T-cell (primary cell): ENCODE measurements at regions not wholly inside any gene's neighbourhood (a gene's known extent, or its start where the extent isn't known, plus 50 kb on each side); places are given as distances from the start of the nearest gene placed in this dataset.
"Not testable (repeated sequence)": the region's sequence is repeated elsewhere in the genome, so short reads cannot be mapped to it uniquely, and the experiment has no call there.

Experiments used
- ATAC-seq, 4 experiments: fragments of 200-7000 bp in 3 of 4; fragments of 150-1000 bp in 1 of 4; cut with Tn5 transposase; replicated peaks in 1 of 4; 1 replicate in 3 of 4; 2 replicates in 1 of 4; pipeline ENCODE4 v1.10.0; 2021; ENCODE audit warnings: moderate library complexity in 3 of 4, mild to moderate bottlenecking in 2 of 4, moderate number of reproducible peaks in 1 of 4
- CTCF ChIA-PET, 2 donors: fragments of 300-600 bp; sonication (Branson Sonifier 250); formaldehyde crosslinking; loops; one replicate each; lab custom pipeline; 2022; ENCODE audit warnings: antibody characterized with exemption in 2 of 2; lab: Charles Lee
- POLR2A ChIA-PET, 2 donors: fragments of 300-600 bp; sonication (Branson Sonifier 250); formaldehyde crosslinking; loops; one replicate each; lab custom pipeline; 2022; ENCODE audit warnings: antibody characterized with exemption in 2 of 2; lab: Charles Lee
- DNase-seq, 35 experiments: peaks; one replicate each; pipeline versions ENCODE4 v3.0.0 to v3.0.0-alpha.2; 2013 to 2023
- H3K27ac ChIP-seq: one replicate; pipeline ENCODE4 v1.5.1; 2013; ENCODE audit warnings: low read length
- H3K27me3 ChIP-seq, 2 experiments: replicated peaks in 1 of 2; 1 replicate in 1 of 2; 2 replicates in 1 of 2; pipeline versions ENCODE4 v1.6.1 to v1.7.0; 2013; ENCODE audit warnings: low read length in 1 of 2, mixed read lengths in 1 of 2; ENCODE audit not compliant: control insufficient read depth in 2 of 2, insufficient read depth in 2 of 2; ENCODE audit errors: extremely low read depth in 1 of 2
- H3K36me3 ChIP-seq, 2 donors: 1 replicate in 1 of 2; 2 replicates in 1 of 2; pipeline versions ENCODE4 v1.6.1 to v1.7.0; 2013; ENCODE audit warnings: low read length in 1 of 2; ENCODE audit not compliant: control insufficient read depth in 2 of 2, insufficient read depth in 1 of 2; ENCODE audit errors: extremely low read depth in 1 of 2
- H3K4me1 ChIP-seq, 2 experiments: 1 replicate in 1 of 2; 2 replicates in 1 of 2; pipeline versions ENCODE4 v1.6.1 to v1.7.0; 2013; ENCODE audit warnings: low read length in 2 of 2, mixed read lengths in 1 of 2; ENCODE audit not compliant: insufficient read depth in 2 of 2, control insufficient read depth in 1 of 2; ENCODE audit errors: extremely low read depth in 1 of 2
- H3K4me3 ChIP-seq, 2 donors: 1 replicate in 1 of 2; 2 replicates in 1 of 2; pipeline versions ENCODE4 v1.5.1 to v1.7.0; 2013; ENCODE audit warnings: mild to moderate bottlenecking in 2 of 2, low read length in 1 of 2, moderate library complexity in 1 of 2; ENCODE audit not compliant: control insufficient read depth in 1 of 2; ENCODE audit errors: extremely low read depth in 1 of 2
- H3K9me3 ChIP-seq: 2 replicates; pipeline ENCODE4 v1.7.0; 2013
- H3K27ac Mint-ChIP-seq, 2 donors: one replicate each; pipeline ENCODE4 v1.8.0; 2020 to 2021; ENCODE audit warnings: mild to moderate bottlenecking in 2 of 2, mixed read lengths in 2 of 2
- H3K27me3 Mint-ChIP-seq, 2 donors: one replicate each; pipeline ENCODE4 v1.8.0; 2021 to 2022; ENCODE audit warnings: mixed read lengths in 2 of 2
- H3K36me3 Mint-ChIP-seq: one replicate; pipeline ENCODE4 v1.8.0; 2021; ENCODE audit warnings: mixed read lengths
- H3K4me1 Mint-ChIP-seq, 3 donors: one replicate each; pipeline ENCODE4 v1.8.0; 2020 to 2022; ENCODE audit warnings: mixed read lengths in 3 of 3, mild to moderate bottlenecking in 1 of 3
- H3K4me3 Mint-ChIP-seq, 3 donors: one replicate each; pipeline ENCODE4 v1.8.0; 2020 to 2022; ENCODE audit warnings: mild to moderate bottlenecking in 3 of 3, mixed read lengths in 3 of 3, moderate library complexity in 3 of 3
- H3K9me3 Mint-ChIP-seq, 3 donors: one replicate each; pipeline ENCODE4 v1.8.0; 2020 to 2022; ENCODE audit warnings: mixed read lengths in 3 of 3
- WGBS: methylation state at CpG from one replicate; pipeline ENCODE4 v1.1.5; 2013; ENCODE audit warnings: missing lambda C conversion rate; ENCODE audit not compliant: insufficient coverage; 5-methylcytosine and 5-hydroxymethylcytosine counted together

- H3K27ac Mint-ChIP-seq, DNase-seq, H3K27ac ChIP-seq, H3K4me1 Mint-ChIP-seq, H3K4me3 ChIP-seq, ATAC-seq, H3K4me3 Mint-ChIP-seq, CTCF ChIA-PET, H3K9me3 ChIP-seq, H3K36me3 Mint-ChIP-seq, H3K36me3 ChIP-seq, H3K9me3 Mint-ChIP-seq, H3K4me1 ChIP-seq, POLR2A ChIA-PET: not testable (repeated sequence)
- 73% methylated on average over 6 of the region's 8 CpGs for WGBS
- H3K27me3 Mint-ChIP-seq = peaks cover 27 to 42% of the 10 kb centered on the region in 2 donors
- H3K27me3 ChIP-seq = peaks cover 0 to 13% of the 10 kb centered on the region in 2 experiments
Observed at GRCh38 chr7:6882321-6882721, 56.2 kb upstream of the CCZ1B start.

- CTCF ChIA-PET, H3K4me3 ChIP-seq, POLR2A ChIA-PET, H3K27ac Mint-ChIP-seq, H3K36me3 Mint-ChIP-seq, H3K4me1 Mint-ChIP-seq, H3K9me3 Mint-ChIP-seq, H3K9me3 ChIP-seq, ATAC-seq, H3K27ac ChIP-seq, H3K4me1 ChIP-seq, DNase-seq, H3K4me3 Mint-ChIP-seq, H3K36me3 ChIP-seq: not testable (repeated sequence)
- H3K27me3 ChIP-seq = peaks cover 0 to 13% of the 10 kb centered on the region in 2 experiments
- H3K27me3 Mint-ChIP-seq = peaks cover 31 to 42% of the 10 kb centered on the region in 2 donors
- WGBS = no CpG with 5 or more reads among the region's 10 CpGs
Observed at GRCh38 chr7:6883756-6884155, 57.7 kb upstream of the CCZ1B start.

DNA sequence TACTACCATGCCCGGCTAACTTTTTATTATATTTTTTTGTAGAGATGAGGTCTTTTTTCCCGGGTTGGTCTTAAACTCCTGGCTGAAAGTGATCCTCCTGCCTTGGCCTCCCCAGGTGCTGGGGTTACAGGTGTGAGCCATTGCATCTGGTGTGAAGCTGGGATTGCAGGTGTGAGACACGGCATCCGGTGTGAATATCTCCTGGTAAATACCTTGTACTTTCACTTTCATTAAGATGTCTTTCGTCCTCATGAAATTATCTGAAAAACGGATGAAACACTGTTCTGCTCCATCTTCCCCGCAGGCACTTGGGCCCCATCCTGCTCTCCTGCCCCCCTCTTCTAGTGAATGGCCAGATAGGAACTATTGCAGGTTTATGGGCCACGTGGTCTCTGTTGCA, 60.1 kb upstream of the CCZ1B start:
- no peak overlapping the region for H3K4me3 ChIP-seq
- Mint-ChIP-seq H3K4me1 (no peaks in the 10 kb centered on the region), H3K36me3 (no peaks in the 10 kb centered on the region), H3K27me3 (peaks cover 19 to 27% of the 10 kb centered on the region in 2 donors), H3K9me3 (no peaks in the 10 kb centered on the region), H3K4me3 (no peak overlapping the region), H3K27ac (no peak overlapping the region)
- H3K36me3 ChIP-seq = no peaks in the 10 kb centered on the region
- CTCF ChIA-PET = no interaction called here
- DNase-seq (no peak), ATAC-seq (no peak)
- WGBS = 83% methylated on average over 2 of the region's 8 CpGs
- peaks cover 0 to 13% of the 10 kb centered on the region in 2 experiments for H3K27me3 ChIP-seq
- no peak overlapping the region for H3K27ac ChIP-seq
- no peaks in the 10 kb centered on the region for H3K4me1 ChIP-seq
- no peaks in the 10 kb centered on the region for H3K9me3 ChIP-seq
- POLR2A ChIA-PET = no interaction called here

GRCh38 chr7:6888267-6889045, 62.4 kb upstream of the CCZ1B start:
- H3K27me3 ChIP-seq, H3K36me3 ChIP-seq, H3K4me3 ChIP-seq, H3K36me3 Mint-ChIP-seq, H3K4me1 Mint-ChIP-seq, POLR2A ChIA-PET, H3K27ac ChIP-seq, DNase-seq, ATAC-seq, H3K4me3 Mint-ChIP-seq, H3K9me3 Mint-ChIP-seq, H3K27ac Mint-ChIP-seq, H3K4me1 ChIP-seq, H3K9me3 ChIP-seq: not testable (repeated sequence)
- CTCF ChIA-PET = interaction anchor here in 1 of 2 donors (0.6 kb wide), 1 partner anchor 8 kb away, joined by 7 read pairs; no protein-coding TSS in a partner anchor
- WGBS = 95% methylated on average over 7 of the region's 13 CpGs
- H3K27me3 Mint-ChIP-seq = peaks cover 7 to 11% of the 10 kb centered on the region in 2 donors

- peaks cover 6 to 9% of the 10 kb centered on the region in 2 donors for H3K27me3 Mint-ChIP-seq
Observed at GRCh38 chr7:6889252-6889812, 63.3 kb upstream of the CCZ1B start.

DNA sequence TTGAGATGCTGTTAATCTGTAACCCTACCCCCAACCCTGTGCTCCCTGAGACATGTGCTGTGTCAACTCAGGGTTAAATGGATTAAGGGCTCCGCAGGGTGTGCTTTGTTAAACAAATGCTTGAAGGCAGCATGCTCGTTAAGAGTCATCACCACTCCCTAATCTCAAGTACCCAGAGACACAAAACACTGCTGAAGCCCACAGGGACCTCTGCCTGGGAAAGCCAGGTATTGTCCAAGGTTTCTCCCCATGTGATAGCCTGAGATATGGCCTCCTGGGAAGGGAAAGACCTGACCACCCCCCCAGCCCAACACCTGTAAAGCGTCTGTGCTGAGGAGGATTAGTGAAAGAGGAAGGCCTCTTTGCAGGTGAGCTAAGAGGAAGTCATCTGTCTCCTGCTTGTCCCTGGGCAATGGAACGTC, 76.0 kb upstream of the CCZ1B start:
- H3K4me3 ChIP-seq, H3K4me1 Mint-ChIP-seq, H3K9me3 ChIP-seq, H3K27me3 ChIP-seq, DNase-seq, H3K4me1 ChIP-seq, H3K27me3 Mint-ChIP-seq, POLR2A ChIA-PET, ATAC-seq, H3K36me3 ChIP-seq, H3K4me3 Mint-ChIP-seq, H3K36me3 Mint-ChIP-seq, H3K27ac Mint-ChIP-seq, H3K27ac ChIP-seq, H3K9me3 Mint-ChIP-seq, CTCF ChIA-PET: not testable (repeated sequence)
- 83% methylated on average over 1 of the region's 4 CpGs for WGBS

More at GRCh38 chr7:6889252-6889812, 63.3 kb upstream of the CCZ1B start:
- no peak overlapping the region for H3K27ac Mint-ChIP-seq
- no peak for ATAC-seq
- no peaks in the 10 kb centered on the region for H3K4me1 Mint-ChIP-seq
- H3K9me3 Mint-ChIP-seq = no peaks in the 10 kb centered on the region
- CTCF ChIA-PET = no interaction called here
- no peak for DNase-seq
- H3K36me3 Mint-ChIP-seq = no peaks in the 10 kb centered on the region
- H3K4me1 ChIP-seq = no peaks in the 10 kb centered on the region
- no peaks in the 10 kb centered on the region for H3K9me3 ChIP-seq
- no peaks in the 10 kb centered on the region for H3K36me3 ChIP-seq
- POLR2A ChIA-PET = no interaction called here
- no peak overlapping the region for H3K4me3 ChIP-seq
- WGBS = 84% methylated on average over 5 of the region's 8 CpGs
- H3K27me3 ChIP-seq = peaks cover 0 to 7% of the 10 kb centered on the region in 2 experiments
- H3K4me3 Mint-ChIP-seq = no peak overlapping the region
- H3K27ac ChIP-seq = no peak overlapping the region
